ENCODE measurements at regions not wholly inside any gene's neighbourhood (a gene's known extent, or its start where the extent isn't known, plus 50 kb on each side); places are given as distances from the start of the nearest gene placed in this dataset.

GRCh38 chr9:25374281-25374680, 304.0 kb downstream of the TUSC1 start:
- no peak overlapping the region for H2AFZ ChIP-seq (ENCODE audit: low read length)
- 6% methylated on average over 1 of the region's 1 CpG for WGBS (ENCODE audit: low lambda C conversion rate)
- DNase-seq (ENCODE audit: low spot score), result no peak
- no peaks in the 10 kb centered on the region for H3K4me1 ChIP-seq (ENCODE audit: insufficient read depth, low read length)
- POLR2A ChIA-PET, result no interaction called here
- no peaks in the 10 kb centered on the region for H3K36me3 ChIP-seq (replicated peaks in 1 of 2; ENCODE audit: control insufficient read depth in 1 of 2, insufficient read depth in 2 of 2, low read length in 2 of 2)
- no peaks in the 10 kb centered on the region for H3K79me2 ChIP-seq (ENCODE audit: insufficient read depth, low read length)
- H3K9ac ChIP-seq (ENCODE audit: insufficient read depth, low read depth, low read length), result no peak overlapping the region
- ATAC-seq, result no peak
- H3K4me3 ChIP-seq (replicated peaks in 1 of 3; ENCODE audit: insufficient read depth in 1 of 3, low read depth in 2 of 3, low read length in 3 of 3), result no peak overlapping the region
- peaks cover 47% of the 10 kb centered on the region for H3K9me3 ChIP-seq (ENCODE audit: low read length)
- no peak for FAIRE-seq
- BruUV-seq (replicated peaks), result no TSS peak
- no peak for TF ChIP-seq ZNF446 (CRISPR knock-in tag; IDR thresholded peaks at IDR 0.05)
- TF ChIP-seq TARDBP (CRISPR knock-in tag; IDR thresholded peaks at IDR 0.05), result no peak
- no peak for TF ChIP-seq ZNF383 (CRISPR knock-in tag; IDR thresholded peaks at IDR 0.05; ENCODE audit: borderline replicate concordance)
- TF ChIP-seq CCAR2 (optimal IDR thresholded peaks at IDR 0.05; ENCODE audit: low read depth, low read length), result no peak
- TF ChIP-seq HNF1B (CRISPR knock-in tag; IDR thresholded peaks at IDR 0.05), result no peak
- no peak for TF ChIP-seq SETDB1 (CRISPR knock-in tag; IDR thresholded peaks at IDR 0.05; ENCODE audit: borderline replicate concordance)
- no peak for TF ChIP-seq ZBTB33 (CRISPR knock-in tag; IDR thresholded peaks at IDR 0.05)
- no peak for TF ChIP-seq YEATS4 (CRISPR knock-in tag; IDR thresholded peaks at IDR 0.05; ENCODE audit: borderline replicate concordance)
- no peak for TF ChIP-seq NKX3-1 (CRISPR knock-in tag; IDR thresholded peaks at IDR 0.05)
- no peak for TF ChIP-seq NCOA1 (CRISPR knock-in tag; IDR thresholded peaks at IDR 0.05)
- TF ChIP-seq SPEN (CRISPR knock-in tag; IDR thresholded peaks at IDR 0.05; ENCODE audit: low read depth), result no peak
- no peak for TF ChIP-seq ZNF552 (CRISPR knock-in tag; IDR thresholded peaks at IDR 0.05; ENCODE audit: borderline replicate concordance)
- TF ChIP-seq SNRNP70 (IDR thresholded peaks at IDR 0.05; ENCODE audit: low read depth, low read length), result no peak
- no peak for TF ChIP-seq ZNF614 (CRISPR knock-in tag; IDR thresholded peaks at IDR 0.05; ENCODE audit: borderline replicate concordance)
- no peak for TF ChIP-seq ZNF280B (CRISPR knock-in tag; IDR thresholded peaks at IDR 0.05; ENCODE audit: borderline replicate concordance)
- no peak overlapping the region for H3K27ac ChIP-seq (ENCODE audit: extremely low read length, insufficient read depth, low read length)
- no peaks in the 10 kb centered on the region for H3K27me3 ChIP-seq (ENCODE audit: control insufficient read depth in 1 of 2, insufficient read depth in 2 of 2, low read length in 2 of 2)
- H4K20me1 ChIP-seq (ENCODE audit: insufficient read depth, low read length), result no peaks in the 10 kb centered on the region
- intact Hi-C loops (cut with micrococcal nuclease; ENCODE audit: unreplicated experiment), result no loop called here
- no peak overlapping the region for H3K4me2 ChIP-seq (ENCODE audit: low read depth, low read length)
- in situ Hi-C loops (cut with HindIII; ENCODE audit: extremely low pct_ligation_motif_present, low pct_unique_long_range_greater_than_20kb), result no loop called here
- CTCF ChIA-PET (ENCODE audit: low intra/inter-chr PET ratio, low total read pairs), result no interaction called here

All from HepG2 (cell line).